WTC11 (cell line): ENCODE measurements at regions not wholly inside any gene's neighbourhood (a gene's known extent, or its start where the extent isn't known, plus 50 kb on each side); places are given as distances from the start of the nearest gene placed in this dataset.

Source experiments
- ATAC-seq: fragments of 200-7000 bp; cut with Tn5 transposase; 2 replicates; pipeline ENCODE4 v1.10.0; 2021; ENCODE audit warnings: mild to moderate bottlenecking, moderate library complexity
- CTCF ChIA-PET: fragments of 300-600 bp; sonication (Branson Sonifier 250); formaldehyde crosslinking; loops from one replicate; lab custom pipeline; 2021; ENCODE audit warnings: antibody characterized with exemption; lab: Charles Lee
- POLR2A ChIA-PET: fragments of 350-600 bp; sonication (Branson Sonifier 250); formaldehyde crosslinking; loops from one replicate; lab custom pipeline; 2021; ENCODE audit warnings: antibody characterized with exemption; lab: Charles Lee
- DNase-seq: peaks from one replicate; pipeline ENCODE4 v3.0.0; 2021; ENCODE audit warnings: low spot score
- H3K27ac Mint-ChIP-seq: 2 replicates; pipeline ENCODE4 v1.8.0; 2021; ENCODE audit warnings: mixed read lengths
- H3K27me3 Mint-ChIP-seq: 2 replicates; pipeline ENCODE4 v1.8.0; 2021; ENCODE audit warnings: low read depth, mild to moderate bottlenecking, moderate library complexity, mixed read lengths
- H3K36me3 Mint-ChIP-seq: 2 replicates; pipeline ENCODE4 v1.8.0; 2021; ENCODE audit warnings: mixed read lengths
- H3K4me1 Mint-ChIP-seq: 2 replicates; pipeline ENCODE4 v1.8.0; 2022; ENCODE audit warnings: mixed read lengths
- H3K4me3 Mint-ChIP-seq: 2 replicates; pipeline ENCODE4 v1.8.0; 2021; ENCODE audit warnings: mild to moderate bottlenecking, moderate library complexity, mixed read lengths
- H3K9me3 Mint-ChIP-seq: 2 replicates; pipeline ENCODE4 v1.8.0; 2021; ENCODE audit warnings: mixed read lengths
- CBFB ChIP-seq: sonication (generic); formaldehyde crosslinking; IDR thresholded peaks from 2 replicates; pipeline ENCODE4 v1.8.1; 2022; ENCODE audit warnings: mild to moderate bottlenecking, low read depth, missing genetic modification reagents
- CREM ChIP-seq: sonication (generic); formaldehyde crosslinking; IDR thresholded peaks from 2 replicates; pipeline ENCODE4 v1.8.1; 2022; ENCODE audit warnings: mild to moderate bottlenecking, missing genetic modification reagents, moderate library complexity
- ELF4 ChIP-seq: sonication (generic); formaldehyde crosslinking; IDR thresholded peaks from 2 replicates; pipeline ENCODE4 v1.8.1; 2022; ENCODE audit warnings: low read depth, mild to moderate bottlenecking, moderate library complexity, missing genetic modification reagents
- FOXK1 ChIP-seq: sonication (generic); formaldehyde crosslinking; IDR thresholded peaks from 2 replicates; pipeline ENCODE4 v1.8.0; 2022; ENCODE audit warnings: mild to moderate bottlenecking, moderate library complexity, missing genetic modification reagents
- MXD4 ChIP-seq: fragments of 250-450 bp; sonication (Bioruptor Pico); IDR thresholded peaks from 2 replicates; pipeline ENCODE4 v1.8.0; 2021; ENCODE audit warnings: mild to moderate bottlenecking, moderate library complexity, borderline replicate concordance
- NFE2L1 ChIP-seq: sonication (generic); formaldehyde crosslinking; IDR thresholded peaks from 2 replicates; pipeline ENCODE4 v1.8.1; 2023; ENCODE audit warnings: missing genetic modification reagents
- NR1H2 ChIP-seq: sonication (generic); formaldehyde crosslinking; IDR thresholded peaks from 2 replicates; pipeline ENCODE4 v1.9.0; 2021; ENCODE audit warnings: mild to moderate bottlenecking, moderate library complexity, missing genetic modification reagents
- OVOL2 ChIP-seq: fragments of 250-450 bp; sonication (Bioruptor Pico); IDR thresholded peaks from 2 replicates; pipeline ENCODE4 v1.9.0; 2021; ENCODE audit warnings: mild to moderate bottlenecking, borderline replicate concordance
- SMAD3 ChIP-seq: sonication (generic); formaldehyde crosslinking; IDR thresholded peaks from 2 replicates; pipeline ENCODE4 v1.8.0; 2022; ENCODE audit warnings: missing genetic modification reagents, mild to moderate bottlenecking, borderline replicate concordance
- SOX15 ChIP-seq: fragments of 250-450 bp; sonication (Bioruptor Pico); IDR thresholded peaks from 2 replicates; pipeline ENCODE4 v1.9.0; 2021; ENCODE audit warnings: mild to moderate bottlenecking
- SP1 ChIP-seq: sonication (generic); formaldehyde crosslinking; conservative IDR thresholded peaks from 2 replicates; pipeline ENCODE4 v1.8.1; 2022; ENCODE audit warnings: missing genetic modification reagents
- ZBTB21 ChIP-seq: sonication (generic); formaldehyde crosslinking; IDR thresholded peaks from 2 replicates; pipeline ENCODE4 v1.8.1; 2023; ENCODE audit warnings: mild to moderate bottlenecking, missing genetic modification reagents, borderline replicate concordance
- ZNF263 ChIP-seq: sonication (generic); formaldehyde crosslinking; IDR thresholded peaks from 2 replicates; pipeline ENCODE4 v1.8.1; 2022; ENCODE audit warnings: low read depth, mild to moderate bottlenecking, moderate library complexity, missing genetic modification reagents
- ZNF671 ChIP-seq: fragments of 250-450 bp; sonication (Bioruptor Pico); IDR thresholded peaks from 2 replicates; pipeline ENCODE4 v1.8.0; 2021; ENCODE audit warnings: mild to moderate bottlenecking
- TF ChIP-seq, protein P1 (sequence below): sonication (generic); formaldehyde crosslinking; IDR thresholded peaks from 2 replicates; pipeline ENCODE4 v1.8.1; 2022; ENCODE audit warnings: missing genetic modification reagents, borderline replicate concordance
- TF ChIP-seq, protein P2 (sequence below): sonication (generic); formaldehyde crosslinking; IDR thresholded peaks from 2 replicates; pipeline ENCODE4 v1.8.0; 2022; ENCODE audit warnings: mild to moderate bottlenecking, missing genetic modification reagents
- TF ChIP-seq, protein P3 (sequence below): sonication (generic); formaldehyde crosslinking; IDR thresholded peaks from 2 replicates; pipeline ENCODE4 v1.8.1; 2022; ENCODE audit warnings: low read depth, mild to moderate bottlenecking, moderate library complexity, missing genetic modification reagents, borderline replicate concordance
- TF ChIP-seq, protein P4 (sequence below): sonication (generic); formaldehyde crosslinking; IDR thresholded peaks from 2 replicates; pipeline ENCODE4 v1.8.1; 2023; ENCODE audit warnings: mild to moderate bottlenecking, moderate library complexity, missing genetic modification reagents
- TF ChIP-seq, protein P5 (sequence below): sonication (generic); formaldehyde crosslinking; IDR thresholded peaks from 2 replicates; pipeline ENCODE4 v1.8.0; 2022; ENCODE audit warnings: mild to moderate bottlenecking, missing genetic modification reagents
- TF ChIP-seq, protein P6 (sequence below): sonication (generic); formaldehyde crosslinking; conservative IDR thresholded peaks from 2 replicates; pipeline ENCODE4 v1.8.1; 2022; ENCODE audit warnings: mild to moderate bottlenecking, missing genetic modification reagents
- TF ChIP-seq, protein P7 (sequence below): fragments of 200-600 bp; IDR thresholded peaks from 2 replicates; pipeline ENCODE4 v1.8.0; 2022; ENCODE audit warnings: antibody characterized with exemption

DNA sequence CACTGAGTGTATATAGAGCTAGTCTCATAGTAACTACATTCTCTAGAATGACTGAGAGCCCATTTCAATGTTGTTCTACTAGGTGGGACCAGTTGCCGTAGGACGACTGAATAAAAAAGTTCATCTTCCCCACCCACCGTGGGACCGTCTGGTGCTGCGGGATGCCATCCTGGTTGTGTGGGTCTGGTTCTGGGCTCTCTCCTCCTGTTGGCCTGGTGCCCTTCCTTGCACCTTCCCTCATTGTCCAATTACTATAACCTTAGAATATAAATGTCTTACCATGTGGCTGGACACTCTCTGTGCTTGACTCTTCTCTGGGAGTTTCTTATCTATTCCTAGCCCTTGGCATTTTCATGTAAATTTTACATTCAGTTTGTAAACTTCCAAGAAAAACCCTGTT, 344.4 kb downstream of the TCERG1L start:
- ATAC-seq, result no peak
- H3K27ac Mint-ChIP-seq, result no peak overlapping the region
- H3K9me3 Mint-ChIP-seq, result peaks cover 70% of the 10 kb centered on the region
- no peak for DNase-seq
- H3K4me3 Mint-ChIP-seq, result no peak overlapping the region
- ChIA-PET POLR2A (no interaction called here), CTCF (no interaction called here)
- peaks cover 68% of the 10 kb centered on the region for H3K36me3 Mint-ChIP-seq
- no peaks in the 10 kb centered on the region for H3K4me1 Mint-ChIP-seq
- TF ChIP-seq OVOL2 (CRISPR knock-in tag) (no peak), SMAD3 (CRISPR knock-in tag) (no peak)
- TF ChIP-seq, protein P1, sequence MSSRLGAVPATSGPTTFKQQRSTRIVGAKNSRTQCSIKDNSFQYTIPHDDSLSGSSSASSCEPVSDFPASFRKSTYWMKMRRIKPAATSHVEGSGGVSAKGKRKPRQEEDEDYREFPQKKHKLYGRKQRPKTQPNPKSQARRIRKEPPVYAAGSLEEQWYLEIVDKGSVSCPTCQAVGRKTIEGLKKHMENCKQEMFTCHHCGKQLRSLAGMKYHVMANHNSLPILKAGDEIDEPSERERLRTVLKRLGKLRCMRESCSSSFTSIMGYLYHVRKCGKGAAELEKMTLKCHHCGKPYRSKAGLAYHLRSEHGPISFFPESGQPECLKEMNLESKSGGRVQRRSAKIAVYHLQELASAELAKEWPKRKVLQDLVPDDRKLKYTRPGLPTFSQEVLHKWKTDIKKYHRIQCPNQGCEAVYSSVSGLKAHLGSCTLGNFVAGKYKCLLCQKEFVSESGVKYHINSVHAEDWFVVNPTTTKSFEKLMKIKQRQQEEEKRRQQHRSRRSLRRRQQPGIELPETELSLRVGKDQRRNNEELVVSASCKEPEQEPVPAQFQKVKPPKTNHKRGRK, result no peak
- TF ChIP-seq, protein P2, sequence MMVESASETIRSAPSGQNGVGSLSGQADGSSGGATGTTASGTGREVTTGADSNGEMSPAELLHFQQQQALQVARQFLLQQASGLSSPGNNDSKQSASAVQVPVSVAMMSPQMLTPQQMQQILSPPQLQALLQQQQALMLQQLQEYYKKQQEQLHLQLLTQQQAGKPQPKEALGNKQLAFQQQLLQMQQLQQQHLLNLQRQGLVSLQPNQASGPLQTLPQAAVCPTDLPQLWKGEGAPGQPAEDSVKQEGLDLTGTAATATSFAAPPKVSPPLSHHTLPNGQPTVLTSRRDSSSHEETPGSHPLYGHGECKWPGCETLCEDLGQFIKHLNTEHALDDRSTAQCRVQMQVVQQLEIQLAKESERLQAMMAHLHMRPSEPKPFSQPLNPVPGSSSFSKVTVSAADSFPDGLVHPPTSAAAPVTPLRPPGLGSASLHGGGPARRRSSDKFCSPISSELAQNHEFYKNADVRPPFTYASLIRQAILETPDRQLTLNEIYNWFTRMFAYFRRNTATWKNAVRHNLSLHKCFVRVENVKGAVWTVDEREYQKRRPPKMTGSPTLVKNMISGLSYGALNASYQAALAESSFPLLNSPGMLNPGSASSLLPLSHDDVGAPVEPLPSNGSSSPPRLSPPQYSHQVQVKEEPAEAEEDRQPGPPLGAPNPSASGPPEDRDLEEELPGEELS (CRISPR knock-in tag), result no peak
- peaks cover 5% of the 10 kb centered on the region for H3K27me3 Mint-ChIP-seq

DNA sequence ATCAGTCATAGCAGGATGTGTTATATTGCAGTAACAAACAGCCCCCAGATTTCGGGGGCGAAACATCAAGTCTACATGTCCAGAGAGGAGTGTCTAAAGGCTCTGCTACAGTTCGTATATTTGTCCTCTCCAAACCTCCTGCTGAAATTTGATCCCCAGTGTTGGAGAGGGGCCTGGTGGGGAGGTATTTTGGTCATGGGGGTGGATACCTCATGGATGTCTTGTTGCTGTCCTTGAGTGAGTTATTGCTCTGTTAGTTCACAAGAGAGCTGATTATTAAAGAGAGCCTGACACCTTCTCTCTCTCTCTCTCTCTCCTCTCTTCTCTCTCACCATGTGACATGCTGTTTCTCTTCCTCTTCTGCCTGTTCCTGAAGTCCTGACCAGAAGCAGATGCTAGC, 343.7 kb downstream of the TCERG1L start:
- Mint-ChIP-seq H3K9me3 (peaks cover 72% of the 10 kb centered on the region), H3K36me3 (peaks cover 66% of the 10 kb centered on the region), H3K4me3 (no peak overlapping the region)
- TF ChIP-seq ZBTB21, result no peak
- TF ChIP-seq SOX15 (CRISPR knock-in tag), result no peak
- TF ChIP-seq, protein P3, sequence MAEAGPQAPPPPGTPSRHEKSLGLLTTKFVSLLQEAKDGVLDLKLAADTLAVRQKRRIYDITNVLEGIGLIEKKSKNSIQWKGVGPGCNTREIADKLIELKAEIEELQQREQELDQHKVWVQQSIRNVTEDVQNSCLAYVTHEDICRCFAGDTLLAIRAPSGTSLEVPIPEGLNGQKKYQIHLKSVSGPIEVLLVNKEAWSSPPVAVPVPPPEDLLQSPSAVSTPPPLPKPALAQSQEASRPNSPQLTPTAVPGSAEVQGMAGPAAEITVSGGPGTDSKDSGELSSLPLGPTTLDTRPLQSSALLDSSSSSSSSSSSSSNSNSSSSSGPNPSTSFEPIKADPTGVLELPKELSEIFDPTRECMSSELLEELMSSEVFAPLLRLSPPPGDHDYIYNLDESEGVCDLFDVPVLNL (CRISPR knock-in tag), result no peak
- no peak for TF ChIP-seq NFE2L1
- TF ChIP-seq CBFB (CRISPR knock-in tag), result no peak
- TF ChIP-seq ZNF263 (CRISPR knock-in tag), result no peak
- no peak for TF ChIP-seq NR1H2 (CRISPR knock-in tag)
- TF ChIP-seq FOXK1, result no peak
- TF ChIP-seq, protein P4, sequence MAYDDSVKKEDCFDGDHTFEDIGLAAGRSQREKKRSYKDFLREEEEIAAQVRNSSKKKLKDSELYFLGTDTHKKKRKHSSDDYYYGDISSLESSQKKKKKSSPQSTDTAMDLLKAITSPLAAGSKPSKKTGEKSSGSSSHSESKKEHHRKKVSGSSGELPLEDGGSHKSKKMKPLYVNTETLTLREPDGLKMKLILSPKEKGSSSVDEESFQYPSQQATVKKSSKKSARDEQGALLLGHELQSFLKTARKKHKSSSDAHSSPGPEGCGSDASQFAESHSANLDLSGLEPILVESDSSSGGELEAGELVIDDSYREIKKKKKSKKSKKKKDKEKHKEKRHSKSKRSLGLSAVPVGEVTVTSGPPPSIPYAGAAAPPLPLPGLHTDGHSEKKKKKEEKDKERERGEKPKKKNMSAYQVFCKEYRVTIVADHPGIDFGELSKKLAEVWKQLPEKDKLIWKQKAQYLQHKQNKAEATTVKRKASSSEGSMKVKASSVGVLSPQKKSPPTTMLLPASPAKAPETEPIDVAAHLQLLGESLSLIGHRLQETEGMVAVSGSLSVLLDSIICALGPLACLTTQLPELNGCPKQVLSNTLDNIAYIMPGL, result no peak
- TF ChIP-seq, protein P5, sequence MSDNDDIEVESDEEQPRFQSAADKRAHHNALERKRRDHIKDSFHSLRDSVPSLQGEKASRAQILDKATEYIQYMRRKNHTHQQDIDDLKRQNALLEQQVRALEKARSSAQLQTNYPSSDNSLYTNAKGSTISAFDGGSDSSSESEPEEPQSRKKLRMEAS (CRISPR knock-in tag), result no peak
- TF ChIP-seq ZNF671, result no peak
- no peak for TF ChIP-seq CREM (CRISPR knock-in tag)
- TF ChIP-seq, protein P6, sequence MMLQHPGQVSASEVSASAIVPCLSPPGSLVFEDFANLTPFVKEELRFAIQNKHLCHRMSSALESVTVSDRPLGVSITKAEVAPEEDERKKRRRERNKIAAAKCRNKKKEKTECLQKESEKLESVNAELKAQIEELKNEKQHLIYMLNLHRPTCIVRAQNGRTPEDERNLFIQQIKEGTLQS (CRISPR knock-in tag), result no peak
- no peak for TF ChIP-seq MXD4
- TF ChIP-seq, protein P7, sequence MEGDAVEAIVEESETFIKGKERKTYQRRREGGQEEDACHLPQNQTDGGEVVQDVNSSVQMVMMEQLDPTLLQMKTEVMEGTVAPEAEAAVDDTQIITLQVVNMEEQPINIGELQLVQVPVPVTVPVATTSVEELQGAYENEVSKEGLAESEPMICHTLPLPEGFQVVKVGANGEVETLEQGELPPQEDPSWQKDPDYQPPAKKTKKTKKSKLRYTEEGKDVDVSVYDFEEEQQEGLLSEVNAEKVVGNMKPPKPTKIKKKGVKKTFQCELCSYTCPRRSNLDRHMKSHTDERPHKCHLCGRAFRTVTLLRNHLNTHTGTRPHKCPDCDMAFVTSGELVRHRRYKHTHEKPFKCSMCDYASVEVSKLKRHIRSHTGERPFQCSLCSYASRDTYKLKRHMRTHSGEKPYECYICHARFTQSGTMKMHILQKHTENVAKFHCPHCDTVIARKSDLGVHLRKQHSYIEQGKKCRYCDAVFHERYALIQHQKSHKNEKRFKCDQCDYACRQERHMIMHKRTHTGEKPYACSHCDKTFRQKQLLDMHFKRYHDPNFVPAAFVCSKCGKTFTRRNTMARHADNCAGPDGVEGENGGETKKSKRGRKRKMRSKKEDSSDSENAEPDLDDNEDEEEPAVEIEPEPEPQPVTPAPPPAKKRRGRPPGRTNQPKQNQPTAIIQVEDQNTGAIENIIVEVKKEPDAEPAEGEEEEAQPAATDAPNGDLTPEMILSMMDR, result no peak
- TF ChIP-seq ELF4 (CRISPR knock-in tag), result no peak
- TF ChIP-seq SP1, result no peak
- TF ChIP-seq, all 79 proteins: peak for 0
- H3K27ac Mint-ChIP-seq, result no peak overlapping the region
- DNase-seq (no peak), ATAC-seq (no peak)
- ChIA-PET POLR2A (no interaction called here), CTCF (no interaction called here)
- peaks cover 5% of the 10 kb centered on the region for H3K27me3 Mint-ChIP-seq
- H3K4me1 Mint-ChIP-seq, result no peaks in the 10 kb centered on the region
